Endothelial cell of umbilical vein (primary cell): ENCODE measurements at regions not wholly inside any gene's neighbourhood (a gene's known extent, or its start where the extent isn't known, plus 50 kb on each side); places are given as distances from the start of the nearest gene placed in this dataset.

ENCODE experiments used
- BruUV-seq: library from RNA; stranded (reverse); fragments of 400-500 nt; replicated peaks from 2 replicates; lab custom pipeline; 2021; lab: Mats Ljungman, UMichigan
- CTCF ChIA-PET: fragments of 300-600, 350-600 bp; sonication (Branson Sonifier 250); formaldehyde crosslinking; loops from one replicate; lab custom pipeline; 2021; ENCODE audit warnings: antibody characterized with exemption, inconsistent platforms; lab: Charles Lee
- POLR2A ChIA-PET: fragments of 300-600, 350-600 bp; sonication (Branson Sonifier 250); formaldehyde crosslinking; loops from one replicate; lab custom pipeline; 2021; ENCODE audit warnings: antibody characterized with exemption, inconsistent platforms; lab: Charles Lee
- DNase-seq: peaks from one replicate; pipeline ENCODE4 v3.0.0-alpha.2; 2011; ENCODE audit warnings: low read depth, low spot score
- FAIRE-seq: peaks from 2 replicates; lab custom pipeline; 2011; peaks lifted over from hg19 to GRCh38; lab: Jason Lieb, UNC
- H2AFZ ChIP-seq: 2 replicates; pipeline ENCODE4 v1.6.0; 2012; ENCODE audit warnings: low read depth, low read length, control low read depth, inconsistent platforms
- H3K27ac ChIP-seq: 2 replicates; pipeline ENCODE4 v1.5.1; 2011; ENCODE audit warnings: low read depth, mild to moderate bottlenecking, control low read depth, low read length, moderate library complexity; ENCODE audit not compliant: insufficient read depth
- H3K27me3 ChIP-seq, 2 experiments: 2 replicates each; pipeline versions ENCODE4 v1.6.0 to v1.6.1; 2011; ENCODE audit warnings: low read length in 2 of 2, mixed read lengths in 1 of 2; ENCODE audit not compliant: control insufficient read depth in 2 of 2, insufficient read depth in 2 of 2
- H3K36me3 ChIP-seq, 2 experiments: 2 replicates in 1 of 2; 3 replicates in 1 of 2; pipeline ENCODE4 v1.5.1; 2011; ENCODE audit warnings: low read length in 2 of 2, mild to moderate bottlenecking in 1 of 2, moderate library complexity in 1 of 2; ENCODE audit not compliant: control insufficient read depth in 2 of 2, insufficient read depth in 2 of 2; ENCODE audit errors: extremely low read depth in 1 of 2
- H3K4me1 ChIP-seq: 3 replicates; pipeline ENCODE4 v1.5.1; 2011; ENCODE audit warnings: mild to moderate bottlenecking, low read length; ENCODE audit not compliant: control insufficient read depth, insufficient read depth; ENCODE audit errors: extremely low read depth
- H3K4me2 ChIP-seq: 2 replicates; pipeline ENCODE4 v1.6.1; 2011; ENCODE audit warnings: low read length, control low read depth, mixed read lengths; ENCODE audit not compliant: insufficient read depth
- H3K4me3 ChIP-seq, 3 experiments: fragments of 200-600 bp in 1 of 3; sonication (generic), shearing (Covaris generic) in 1 of 3; replicated peaks in 1 of 3; 2 replicates each; pipeline ENCODE4 v1.5.1; 2011 to 2016; ENCODE audit warnings: control low read depth in 3 of 3, low read length in 3 of 3, mild to moderate bottlenecking in 2 of 3, inconsistent platforms in 1 of 3, low read depth in 1 of 3, moderate library complexity in 1 of 3; ENCODE audit not compliant: insufficient read depth in 1 of 3
- H3K79me2 ChIP-seq: 2 replicates; pipeline ENCODE4 v1.6.0; 2012; ENCODE audit warnings: low read length, inconsistent platforms; ENCODE audit not compliant: control insufficient read depth, insufficient read depth
- H3K9ac ChIP-seq: replicated peaks from 2 replicates; pipeline ENCODE3; 2011; ENCODE audit warnings: low read length, control low read depth; ENCODE audit not compliant: insufficient read depth; ENCODE audit errors: extremely low read depth
- H3K9me1 ChIP-seq: replicated peaks from 3 replicates; pipeline ENCODE4 v1.6.0; 2011; ENCODE audit warnings: mild to moderate bottlenecking, low read length; ENCODE audit not compliant: control insufficient read depth, insufficient read depth; ENCODE audit errors: extremely low read depth
- H3K9me3 ChIP-seq: replicated peaks from 2 replicates; pipeline ENCODE4 v1.5.1; 2012; ENCODE audit warnings: low read length, inconsistent platforms; ENCODE audit not compliant: control insufficient read depth, insufficient read depth
- H4K20me1 ChIP-seq: replicated peaks from 2 replicates; pipeline ENCODE3; 2011; ENCODE audit warnings: mild to moderate bottlenecking, low read length; ENCODE audit not compliant: control insufficient read depth, insufficient read depth; ENCODE audit errors: extremely low read depth
- EZH2 ChIP-seq: IDR thresholded peaks from 2 replicates; pipeline ENCODE4 v1.6.1; 2012; ENCODE audit warnings: borderline replicate concordance, low read depth, mild to moderate bottlenecking, moderate library complexity, low read length, inconsistent platforms; ENCODE audit not compliant: severe bottlenecking
- FOS ChIP-seq: IDR thresholded peaks from 2 replicates; pipeline ENCODE4 v1.6.1; 2011; ENCODE audit warnings: mild to moderate bottlenecking, low read length, moderate library complexity, borderline replicate concordance; ENCODE audit not compliant: insufficient read depth
- GATA2 ChIP-seq: IDR thresholded peaks from 2 replicates; pipeline ENCODE4 v1.7.0; 2011; ENCODE audit warnings: low read depth, mild to moderate bottlenecking, moderate library complexity, mixed read lengths, low read length; ENCODE audit not compliant: insufficient read length, insufficient read depth
- JUN ChIP-seq: IDR thresholded peaks from 2 replicates; pipeline ENCODE4 v1.6.1; 2011; ENCODE audit warnings: borderline replicate concordance, low read depth; ENCODE audit not compliant: insufficient read length, insufficient read depth
- MAX ChIP-seq: IDR thresholded peaks from 2 replicates; pipeline ENCODE4 v1.6.1; 2011; ENCODE audit not compliant: insufficient read depth, insufficient read length
- MYC ChIP-seq: IDR thresholded peaks from one replicate; pipeline ENCODE4 v1.6.1; 2011; ENCODE audit warnings: mild to moderate bottlenecking, low read depth, low read length
- POLR2A ChIP-seq: IDR thresholded peaks from 2 replicates; pipeline ENCODE4 v1.6.1; 2012; ENCODE audit warnings: low read depth, mild to moderate bottlenecking, control low read depth, low read length
- POLR2AphosphoS5 ChIP-seq: IDR thresholded peaks from 2 replicates; pipeline ENCODE4 v1.6.1; 2012; ENCODE audit warnings: low read depth, mild to moderate bottlenecking, control low read depth, low read length, moderate library complexity; ENCODE audit not compliant: insufficient read depth
- dilution Hi-C: fragments of 300-500 bp; cut with MboI; formaldehyde crosslinking; loops from one replicate; pipeline ENCODE4 v1.15.0; 2019; ENCODE audit warnings: low sequenced_read_pairs; ENCODE audit not compliant: extremely low pct_ligation_motif_present
- intact Hi-C: fragments of 100-400 bp; cut with micrococcal nuclease; formaldehyde crosslinking; loops from one replicate; pipeline ENCODE4 v1.10.0; 2022
- TF ChIP-seq, protein P1 (sequence below), 2 donors: IDR thresholded peaks; 1 replicate in 1 of 2; 2 replicates in 1 of 2; pipeline ENCODE4 v1.5.1; 2011; ENCODE audit warnings: low read length in 2 of 2, mild to moderate bottlenecking in 2 of 2, moderate library complexity in 2 of 2, control low read depth in 1 of 2, inconsistent platforms in 1 of 2, low read depth in 1 of 2; ENCODE audit not compliant: insufficient read depth in 1 of 2; ENCODE audit errors: extremely low read depth in 1 of 2

GRCh38 chr13:104017317-104017716 is 951.1 kb upstream of the SLC10A2 start:
- Histone ChIP-seq H3K4me1 (peaks cover 23% of the 10 kb centered on the region), H3K4me3 (no peak overlapping the region), H3K36me3 (no peaks in the 10 kb centered on the region), H3K9me1 (no peaks in the 10 kb centered on the region), H3K27ac (no peak overlapping the region), H3K79me2 (no peaks in the 10 kb centered on the region), H3K9me3 (no peaks in the 10 kb centered on the region), H4K20me1 (no peaks in the 10 kb centered on the region), H2AFZ (no peak overlapping the region), H3K4me2 (no peak overlapping the region), H3K9ac (no peak overlapping the region), H3K27me3 (no peaks in the 10 kb centered on the region)
- POLR2A ChIA-PET: no interaction called here
- no peak for FAIRE-seq
- TF ChIP-seq JUN: no peak
- TF ChIP-seq MAX: no peak
- TF ChIP-seq FOS: no peak
- TF ChIP-seq, protein P1, sequence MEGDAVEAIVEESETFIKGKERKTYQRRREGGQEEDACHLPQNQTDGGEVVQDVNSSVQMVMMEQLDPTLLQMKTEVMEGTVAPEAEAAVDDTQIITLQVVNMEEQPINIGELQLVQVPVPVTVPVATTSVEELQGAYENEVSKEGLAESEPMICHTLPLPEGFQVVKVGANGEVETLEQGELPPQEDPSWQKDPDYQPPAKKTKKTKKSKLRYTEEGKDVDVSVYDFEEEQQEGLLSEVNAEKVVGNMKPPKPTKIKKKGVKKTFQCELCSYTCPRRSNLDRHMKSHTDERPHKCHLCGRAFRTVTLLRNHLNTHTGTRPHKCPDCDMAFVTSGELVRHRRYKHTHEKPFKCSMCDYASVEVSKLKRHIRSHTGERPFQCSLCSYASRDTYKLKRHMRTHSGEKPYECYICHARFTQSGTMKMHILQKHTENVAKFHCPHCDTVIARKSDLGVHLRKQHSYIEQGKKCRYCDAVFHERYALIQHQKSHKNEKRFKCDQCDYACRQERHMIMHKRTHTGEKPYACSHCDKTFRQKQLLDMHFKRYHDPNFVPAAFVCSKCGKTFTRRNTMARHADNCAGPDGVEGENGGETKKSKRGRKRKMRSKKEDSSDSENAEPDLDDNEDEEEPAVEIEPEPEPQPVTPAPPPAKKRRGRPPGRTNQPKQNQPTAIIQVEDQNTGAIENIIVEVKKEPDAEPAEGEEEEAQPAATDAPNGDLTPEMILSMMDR (IDR thresholded peaks at IDR 0.05; ENCODE audit: extremely low read depth in 1 of 2, insufficient read depth in 1 of 2, low read depth in 1 of 2, low read length in 2 of 2): no peak
- TF ChIP-seq GATA2: no peak
- no peak for TF ChIP-seq MYC
- no peak for TF ChIP-seq POLR2A
- no peak for TF ChIP-seq POLR2AphosphoS5
- no peak for TF ChIP-seq EZH2
- dilution Hi-C loops (no loop called here), intact Hi-C loops (loop anchor here (2.0 to 5.0 kb wide), 2 partner anchors 297 to 390 kb away; no protein-coding TSS in a partner anchor)
- CTCF ChIA-PET: no interaction called here
- no TSS peak for BruUV-seq
- no peak for DNase-seq
